Heart right ventricle (tissue), 16 donors: ENCODE measurements at regions not wholly inside any gene's neighbourhood (a gene's known extent, or its start where the extent isn't known, plus 50 kb on each side); places are given as distances from the start of the nearest gene placed in this dataset.
A peak's percentile ranks its signal among the peaks of the same experiment; 100 is the strongest.

Experiments used
- ATAC-seq, 8 donors: fragments of 200-7000 bp; cut with Tn5 transposase; one replicate each; pipeline ENCODE4 v1.9.1; 2020; ENCODE audit warnings: mild to moderate bottlenecking in 8 of 8, moderate library complexity in 8 of 8, moderate number of reproducible peaks in 1 of 8
- DNase-seq, 2 donors: peaks; one replicate each; pipeline ENCODE4 v3.0.0-alpha.2; 2020
- H3K27ac ChIP-seq, 10 donors: fragments of 200-600 bp; sonication (generic) in 2 of 10; one replicate each; pipeline versions ENCODE4 v1.5.0 to v1.8.0; 2020 to 2022; ENCODE audit warnings: mild to moderate bottlenecking in 3 of 10
- H3K27me3 ChIP-seq, 7 donors: fragments of 200-600 bp; one replicate each; pipeline ENCODE4 v1.8.0; 2021 to 2022; ENCODE audit warnings: mild to moderate bottlenecking in 2 of 7
- H3K36me3 ChIP-seq, 9 donors: fragments of 200-600 bp; sonication (generic) in 1 of 9; one replicate each; pipeline versions ENCODE4 v1.5.0 to v1.8.0; 2020 to 2022; ENCODE audit warnings: mild to moderate bottlenecking in 2 of 9
- H3K4me1 ChIP-seq, 9 donors: fragments of 200-600 bp; sonication (generic) in 1 of 9; one replicate each; pipeline versions ENCODE4 v1.5.0 to v1.8.0; 2020 to 2022; ENCODE audit warnings: mild to moderate bottlenecking in 4 of 9
- H3K4me3 ChIP-seq, 10 donors: fragments of 200-600 bp; sonication (generic) in 2 of 10; one replicate each; pipeline versions ENCODE4 v1.5.0 to v1.8.0; 2020 to 2022; ENCODE audit warnings: mild to moderate bottlenecking in 7 of 10, moderate library complexity in 2 of 10
- H3K9me3 ChIP-seq, 11 donors: fragments of 200-600 bp in 10 of 11; sonication (generic) in 2 of 11; one replicate each; pipeline versions ENCODE4 v1.5.0 to v1.8.0; 2013 to 2022; ENCODE audit warnings: mild to moderate bottlenecking in 2 of 11, control low read depth in 1 of 11, moderate library complexity in 1 of 11
- WGBS, 2 donors: extraction: QIAGEN DNeasy Blood & Tissue Kit; methylation state at CpG; one replicate each; pipeline ENCODE4 v1.1.7; 2013; ENCODE audit warnings: inconsistent platforms in 1 of 2; 5-methylcytosine and 5-hydroxymethylcytosine counted together
- intact Hi-C, 10 donors: fragments of 100-400 bp; cut with DNase I; formaldehyde crosslinking; loops; one replicate each; pipeline versions ENCODE4 v1.11.1 to v1.14.2; 2022
- TF ChIP-seq, protein P1 (sequence below), 9 donors: fragments of 200-600 bp; sonication (generic) in 2 of 9; IDR thresholded peaks; one replicate each; pipeline versions ENCODE4 v1.5.0 to v1.8.0; 2021 to 2022; ENCODE audit warnings: antibody characterized with exemption in 9 of 9, mild to moderate bottlenecking in 5 of 9, moderate library complexity in 1 of 9
- donor health status: Arrhythmogenic right ventricular cardiomyopathy.
- donor health status: ischemic (EF 13 %, LVEDD 7.1; RV severe dilation, severe dysfunction).
- donor health status: healthy with polysubstance abuse.
- donor health status: DM: no; HTN: yes; CAD: no.
- donor health status: DM: no; HTN: no; CAD: no.
- donor health status: ischemic (EF 25% LVEDD 6.9; RV normal size, moderate dysfunction).
- donor health status: ischemic (EF 25% LVEDD 5.7; RV mildly dilated, moderate dysfunction).
- donor health status: healthy.
- donor health status: DM: yes; HTN: yes; CAD: no.
- donor health status: Ischemic cardiomyopathy.
- donor health status: ischemic (EF 35%, LVEDD 5.7; RV mildly dilated, moderate dysfunction).
- donor health status: nonischemic (EF 11% LVEDD 7.7; RV severe dilation, severe dysfunction).
- donor health status: DM: yes; HTN: yes; CAD: no.
- donor health status: PGD.
- donor health status: ischemic (EF 29% LVEDD 5.4; RV normal size, mild dysfunction).
- donor health status: nonischemic (EF 23%, LVEDD 6.1; RV moderate dilation, normal function).

DNA sequence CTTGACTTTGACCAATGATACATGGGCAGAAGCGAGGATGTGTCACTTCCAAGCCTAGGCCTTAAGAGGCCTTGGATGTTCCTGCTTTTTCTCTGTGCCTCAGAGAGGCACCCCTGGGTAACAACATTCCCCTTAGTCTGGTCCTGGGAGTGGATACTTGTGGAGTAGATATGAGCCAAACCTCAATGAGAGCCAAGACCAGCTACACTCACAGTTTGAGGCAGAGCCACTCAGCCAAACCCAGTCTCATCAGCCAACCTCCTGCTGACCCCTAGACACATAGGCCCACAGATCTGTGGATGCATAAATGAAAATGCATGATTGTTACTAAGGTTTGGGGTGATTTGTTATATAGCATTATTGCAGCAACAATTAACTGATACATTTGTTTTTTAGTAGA is 114.2 kb downstream of the ZNF621 start:
- H3K9me3 ChIP-seq = peaks cover 0 to 24% (median 8%) of the 10 kb centered on the region in 11 donors
- DNase-seq (no peak), ATAC-seq (no peak)
- no peak overlapping the region for H3K4me3 ChIP-seq
- no peak overlapping the region for H3K27ac ChIP-seq
- TF ChIP-seq, protein P1, sequence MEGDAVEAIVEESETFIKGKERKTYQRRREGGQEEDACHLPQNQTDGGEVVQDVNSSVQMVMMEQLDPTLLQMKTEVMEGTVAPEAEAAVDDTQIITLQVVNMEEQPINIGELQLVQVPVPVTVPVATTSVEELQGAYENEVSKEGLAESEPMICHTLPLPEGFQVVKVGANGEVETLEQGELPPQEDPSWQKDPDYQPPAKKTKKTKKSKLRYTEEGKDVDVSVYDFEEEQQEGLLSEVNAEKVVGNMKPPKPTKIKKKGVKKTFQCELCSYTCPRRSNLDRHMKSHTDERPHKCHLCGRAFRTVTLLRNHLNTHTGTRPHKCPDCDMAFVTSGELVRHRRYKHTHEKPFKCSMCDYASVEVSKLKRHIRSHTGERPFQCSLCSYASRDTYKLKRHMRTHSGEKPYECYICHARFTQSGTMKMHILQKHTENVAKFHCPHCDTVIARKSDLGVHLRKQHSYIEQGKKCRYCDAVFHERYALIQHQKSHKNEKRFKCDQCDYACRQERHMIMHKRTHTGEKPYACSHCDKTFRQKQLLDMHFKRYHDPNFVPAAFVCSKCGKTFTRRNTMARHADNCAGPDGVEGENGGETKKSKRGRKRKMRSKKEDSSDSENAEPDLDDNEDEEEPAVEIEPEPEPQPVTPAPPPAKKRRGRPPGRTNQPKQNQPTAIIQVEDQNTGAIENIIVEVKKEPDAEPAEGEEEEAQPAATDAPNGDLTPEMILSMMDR (IDR thresholded peaks at IDR 0.05) = no peak
- intact Hi-C loops = no loop called here
- no peaks in the 10 kb centered on the region for H3K36me3 ChIP-seq
- H3K27me3 ChIP-seq = no peaks in the 10 kb centered on the region
- no peaks in the 10 kb centered on the region for H3K4me1 ChIP-seq
- 98 to 100% methylated on average over 1 of the region's 1 CpG for WGBS, 2 donors

DNA sequence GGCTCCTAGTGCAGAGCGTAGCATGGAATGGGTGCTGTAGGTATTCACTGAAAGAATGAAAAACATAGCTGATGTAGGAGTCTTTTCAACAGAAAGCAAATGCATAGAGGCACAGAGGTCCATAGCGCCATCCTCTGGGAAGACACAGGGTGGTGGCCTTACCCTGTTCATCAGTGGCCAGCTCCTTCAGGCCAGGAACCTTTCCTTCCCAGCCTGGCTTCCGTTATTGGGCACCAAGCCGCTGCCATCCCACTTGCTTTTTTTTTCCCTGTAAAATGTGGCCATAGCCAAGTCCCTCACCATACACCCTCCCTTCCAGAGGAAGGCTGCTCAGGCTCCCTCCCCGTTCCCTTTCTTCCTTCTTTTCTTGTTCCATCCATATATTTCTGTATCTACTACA is 118.1 kb downstream of the ZNF621 start:
- TF ChIP-seq, protein P1 (IDR thresholded peaks at IDR 0.05) = no peak
- Histone ChIP-seq H3K4me3 (no peak overlapping the region), H3K27ac (no peak overlapping the region), H3K36me3 (no peaks in the 10 kb centered on the region), H3K9me3 (no peaks in the 10 kb centered on the region), H3K4me1 (no peaks in the 10 kb centered on the region), H3K27me3 (no peaks in the 10 kb centered on the region)
- peak in 1 of 8 donors; percentile 20 for ATAC-seq
- no peak for DNase-seq
- intact Hi-C loops = no loop called here
- WGBS, 2 donors = 88 to 91% methylated on average over 5 of the region's 5 CpGs

DNA sequence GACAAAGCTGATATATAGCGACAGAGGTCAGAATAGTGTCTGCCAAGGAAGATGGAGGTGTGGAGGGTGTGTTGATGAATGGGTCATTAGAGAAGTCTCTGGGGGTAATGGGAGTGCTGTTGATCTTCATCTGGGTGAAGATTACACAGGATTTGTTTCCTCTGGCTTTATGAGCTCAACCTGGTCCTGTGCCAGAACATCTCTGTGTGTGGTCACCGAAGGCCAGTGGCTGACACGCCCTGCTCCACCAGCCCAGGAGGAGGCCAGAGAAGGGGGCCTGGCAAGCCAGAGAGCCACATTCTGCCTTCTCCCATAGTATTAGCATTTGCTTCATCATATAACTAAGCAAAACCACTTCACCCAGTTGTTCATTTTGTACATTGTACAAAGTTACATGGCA is 121.1 kb downstream of the ZNF621 start:
- Histone ChIP-seq H3K27ac (no peak overlapping the region), H3K4me3 (no peak overlapping the region), H3K27me3 (no peaks in the 10 kb centered on the region), H3K36me3 (no peaks in the 10 kb centered on the region), H3K9me3 (no peaks in the 10 kb centered on the region), H3K4me1 (no peaks in the 10 kb centered on the region)
- intact Hi-C loops = no loop called here
- TF ChIP-seq, protein P1 (IDR thresholded peaks at IDR 0.05) = no peak
- DNase-seq (no peak), ATAC-seq (no peak)
- 39 to 49% methylated on average over 3 of the region's 3 CpGs for WGBS, 2 donors

DNA sequence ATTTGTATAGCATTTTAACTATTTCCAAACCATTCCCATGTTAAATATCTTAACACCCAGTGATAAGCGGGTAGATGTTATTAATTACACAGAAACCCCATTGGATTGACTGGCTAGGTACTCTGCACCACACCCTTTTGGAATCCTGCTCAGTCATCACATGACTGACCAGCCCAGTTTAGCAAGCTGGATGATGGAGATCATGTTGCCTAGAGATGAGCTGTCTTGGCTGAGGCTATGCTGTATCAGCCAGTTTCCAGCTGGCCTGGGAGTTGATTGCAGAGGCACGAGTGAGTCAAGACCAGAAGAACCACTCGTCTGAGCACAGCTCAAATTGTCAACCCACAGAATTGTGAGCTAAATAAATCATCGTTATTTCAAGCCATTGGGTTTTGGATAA is 124.6 kb downstream of the ZNF621 start:
- Histone ChIP-seq H3K4me3 (no peak overlapping the region), H3K36me3 (no peaks in the 10 kb centered on the region), H3K9me3 (no peaks in the 10 kb centered on the region), H3K27me3 (peaks cover 0 to under 1% (median 0%) of the 10 kb centered on the region in 7 donors), H3K4me1 (no peaks in the 10 kb centered on the region), H3K27ac (no peak overlapping the region)
- ATAC-seq (no peak), DNase-seq (no peak)
- WGBS, 2 donors = 76 to 89% methylated on average over 4 of the region's 4 CpGs
- intact Hi-C loops = no loop called here
- TF ChIP-seq, protein P1 (IDR thresholded peaks at IDR 0.05) = no peak

DNA sequence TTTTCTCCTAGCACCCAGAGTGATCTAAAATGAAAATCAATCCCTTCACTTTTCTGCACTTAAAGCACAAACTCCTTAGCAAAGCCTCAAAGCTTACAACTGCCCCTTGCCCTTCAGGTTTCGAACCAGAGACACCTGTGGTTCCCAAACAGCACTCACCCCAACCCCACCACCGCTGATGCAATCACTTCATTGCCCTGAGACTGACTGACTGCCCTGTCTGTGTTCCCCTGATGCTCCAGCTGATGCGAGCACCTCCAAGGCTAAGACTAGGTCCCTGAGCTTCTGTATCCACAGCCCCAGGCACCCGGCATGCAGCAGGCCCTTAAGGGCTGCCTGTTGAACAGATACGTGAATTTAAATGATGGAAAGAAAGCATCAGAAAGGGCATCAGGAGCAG is 127.3 kb downstream of the ZNF621 start:
- Histone ChIP-seq H3K27ac (no peak overlapping the region), H3K36me3 (no peaks in the 10 kb centered on the region), H3K9me3 (no peaks in the 10 kb centered on the region), H3K27me3 (peaks cover 0 to 4% (median 0%) of the 10 kb centered on the region in 7 donors), H3K4me1 (no peaks in the 10 kb centered on the region), H3K4me3 (no peak overlapping the region)
- TF ChIP-seq, protein P1 (IDR thresholded peaks at IDR 0.05) = no peak
- intact Hi-C loops = no loop called here
- 94 to 97% methylated on average over 5 of the region's 5 CpGs for WGBS, 2 donors
- no peak for ATAC-seq
- no peak for DNase-seq
